SK-N-MC (cell line): ENCODE measurements at regions not wholly inside any gene's neighbourhood (a gene's known extent, or its start where the extent isn't known, plus 50 kb on each side); places are given as distances from the start of the nearest gene placed in this dataset.

Experiments used
- EZH2 ChIP-seq: fragments of 200-600 bp; sonication (generic); IDR thresholded peaks from one replicate; pipeline ENCODE4 v1.6.1; 2017; ENCODE audit warnings: antibody characterized with exemption
- POLR2AphosphoS5 ChIP-seq: IDR thresholded peaks from 2 replicates; pipeline ENCODE4 v1.6.1; 2012; ENCODE audit warnings: mild to moderate bottlenecking, low read depth, low read length, borderline replicate concordance

DNA sequence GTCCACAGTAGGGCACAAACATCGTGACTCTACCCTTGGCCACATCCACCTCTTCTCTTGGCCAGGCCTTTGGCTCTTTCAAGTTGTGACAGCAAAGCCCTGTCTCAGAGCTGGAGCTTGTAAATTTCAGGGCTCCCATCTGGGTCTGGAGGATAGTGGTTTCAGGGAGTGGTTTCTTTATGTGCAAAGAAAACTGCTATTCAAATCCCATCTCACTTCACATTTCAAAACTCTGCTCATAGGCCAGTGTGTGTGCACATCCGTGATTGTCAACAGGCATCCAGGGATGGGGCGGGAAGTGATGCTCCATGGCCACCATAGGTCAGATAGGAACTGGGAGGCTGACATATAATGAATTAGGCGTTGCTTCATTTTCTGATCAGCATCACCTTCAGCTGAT is 107.8 kb upstream of the IL12B start:
- TF ChIP-seq POLR2AphosphoS5: no peak
- no peak for TF ChIP-seq EZH2
